IMR-90 (cell line): ENCODE measurements at regions not wholly inside any gene's neighbourhood (a gene's known extent, or its start where the extent isn't known, plus 50 kb on each side); places are given as distances from the start of the nearest gene placed in this dataset.

Experiments
- MAFK ChIP-seq: IDR thresholded peaks from 2 replicates; pipeline ENCODE4 v1.6.1; 2012; ENCODE audit warnings: low read depth, low read length, improper control_type of control experiment
- SMC3 ChIP-seq: fragments of 150-350 bp; IDR thresholded peaks from 2 replicates; pipeline ENCODE4 v1.6.1; 2016; ENCODE audit warnings: low read depth, mild to moderate bottlenecking, antibody characterized with exemption, low read length, moderate library complexity
- TF ChIP-seq, protein P1 (sequence below): conservative IDR thresholded peaks from 2 replicates; pipeline ENCODE4 v1.5.1; 2012; ENCODE audit warnings: mild to moderate bottlenecking, low read depth, low read length, improper control_type of control experiment

DNA sequence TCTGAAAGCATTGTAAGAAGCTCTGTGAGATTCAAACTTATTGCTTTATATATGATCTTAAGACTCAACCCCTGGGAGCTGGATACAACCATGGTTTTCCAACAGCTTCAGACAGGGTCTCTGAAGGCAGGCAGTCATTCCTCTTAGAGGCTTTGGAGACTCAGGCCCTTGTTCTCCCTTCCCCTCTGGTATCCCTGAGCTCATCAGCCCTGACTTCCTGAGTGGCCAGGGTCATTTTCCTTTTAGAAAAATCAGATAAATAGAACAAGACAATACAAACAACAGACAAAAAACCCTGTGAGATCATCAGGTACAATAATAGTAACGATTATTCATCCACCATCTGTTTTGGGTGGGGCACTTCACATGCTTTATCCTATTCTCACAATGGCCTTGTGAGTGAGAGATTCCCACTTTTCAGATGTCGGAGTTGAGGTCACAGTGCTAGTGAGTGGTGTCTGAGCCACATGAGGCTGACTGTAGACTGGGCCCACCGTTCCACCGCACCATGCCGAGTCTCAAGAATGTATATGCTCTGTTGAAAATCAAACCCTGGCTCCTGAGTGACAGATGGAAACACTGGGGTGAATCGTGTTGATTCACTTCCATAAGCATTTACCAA, 144.2 kb downstream of the CXCL12 start:
- TF ChIP-seq, protein P1, sequence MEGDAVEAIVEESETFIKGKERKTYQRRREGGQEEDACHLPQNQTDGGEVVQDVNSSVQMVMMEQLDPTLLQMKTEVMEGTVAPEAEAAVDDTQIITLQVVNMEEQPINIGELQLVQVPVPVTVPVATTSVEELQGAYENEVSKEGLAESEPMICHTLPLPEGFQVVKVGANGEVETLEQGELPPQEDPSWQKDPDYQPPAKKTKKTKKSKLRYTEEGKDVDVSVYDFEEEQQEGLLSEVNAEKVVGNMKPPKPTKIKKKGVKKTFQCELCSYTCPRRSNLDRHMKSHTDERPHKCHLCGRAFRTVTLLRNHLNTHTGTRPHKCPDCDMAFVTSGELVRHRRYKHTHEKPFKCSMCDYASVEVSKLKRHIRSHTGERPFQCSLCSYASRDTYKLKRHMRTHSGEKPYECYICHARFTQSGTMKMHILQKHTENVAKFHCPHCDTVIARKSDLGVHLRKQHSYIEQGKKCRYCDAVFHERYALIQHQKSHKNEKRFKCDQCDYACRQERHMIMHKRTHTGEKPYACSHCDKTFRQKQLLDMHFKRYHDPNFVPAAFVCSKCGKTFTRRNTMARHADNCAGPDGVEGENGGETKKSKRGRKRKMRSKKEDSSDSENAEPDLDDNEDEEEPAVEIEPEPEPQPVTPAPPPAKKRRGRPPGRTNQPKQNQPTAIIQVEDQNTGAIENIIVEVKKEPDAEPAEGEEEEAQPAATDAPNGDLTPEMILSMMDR = no peak
- TF ChIP-seq MAFK = no peak
- TF ChIP-seq SMC3 = no peak
